LNCaP clone FGC (cell line): ENCODE measurements at regions not wholly inside any gene's neighbourhood (a gene's known extent, or its start where the extent isn't known, plus 50 kb on each side); places are given as distances from the start of the nearest gene placed in this dataset.
"Not testable (repeated sequence)": the region's sequence is repeated elsewhere in the genome, so short reads cannot be mapped to it uniquely, and the experiment has no call there.

Source experiments
- DNase-seq: peaks from one replicate; pipeline ENCODE4 v3.0.0-alpha.2; 2011; ENCODE audit warnings: low read depth
- H3K4me3 ChIP-seq: 2 replicates; pipeline ENCODE4 v1.5.1; 2011; ENCODE audit warnings: mild to moderate bottlenecking, low read depth, low read length, control low read depth
- CTCF ChIP-seq: IDR thresholded peaks from 2 replicates; pipeline ENCODE4 v1.5.1; 2012; ENCODE audit warnings: mild to moderate bottlenecking; ENCODE audit not compliant: control insufficient read depth, insufficient read depth; ENCODE audit errors: extremely low read depth

GRCh38 chr3:56929809-56930615 is 128.3 kb upstream of the ARHGEF3 start:
- peak; percentile 76 for DNase-seq
- no peak for TF ChIP-seq CTCF
- H3K4me3 ChIP-seq = no peak overlapping the region

DNA sequence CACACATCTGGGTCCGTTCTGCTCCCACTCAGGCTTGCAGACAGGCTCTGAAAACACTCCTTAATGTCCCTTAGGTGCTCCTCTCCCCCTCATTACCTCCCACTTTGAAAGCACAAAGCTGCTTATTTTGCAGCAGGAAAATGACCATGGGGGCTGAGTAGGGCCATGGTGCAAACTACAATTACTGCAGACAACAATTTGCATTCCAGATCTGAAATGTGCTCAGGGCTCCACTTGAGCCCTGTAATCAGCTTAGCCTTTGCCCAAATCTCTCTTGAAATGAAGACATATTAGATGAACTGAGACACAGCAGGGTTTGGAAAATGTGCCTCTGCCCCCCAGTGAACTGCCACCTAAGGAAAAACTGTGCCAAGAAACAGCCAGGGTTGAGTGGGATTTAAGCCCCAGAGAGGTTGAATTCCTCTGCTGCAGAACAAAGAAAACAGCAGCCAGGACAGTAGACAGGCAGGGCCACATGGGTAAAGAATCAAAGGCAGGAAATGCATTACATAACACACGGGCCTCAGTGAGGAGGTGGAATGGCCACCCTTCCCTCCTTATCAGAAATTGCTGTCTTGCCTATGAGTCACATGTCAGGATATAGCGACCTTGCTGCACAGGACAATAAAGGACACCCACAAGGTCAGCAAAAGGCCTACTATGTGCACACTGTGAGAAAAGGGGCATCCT is 126.8 kb upstream of the ARHGEF3 start:
- H3K4me3 ChIP-seq = no peak overlapping the region
- DNase-seq = no peak
- no peak for TF ChIP-seq CTCF

- no peak for DNase-seq
- no peak overlapping the region for H3K4me3 ChIP-seq
- TF ChIP-seq CTCF = no peak
These were observed 126.1 kb upstream of the ARHGEF3 start for GRCh38 chr3:56927855-56928254.

DNA sequence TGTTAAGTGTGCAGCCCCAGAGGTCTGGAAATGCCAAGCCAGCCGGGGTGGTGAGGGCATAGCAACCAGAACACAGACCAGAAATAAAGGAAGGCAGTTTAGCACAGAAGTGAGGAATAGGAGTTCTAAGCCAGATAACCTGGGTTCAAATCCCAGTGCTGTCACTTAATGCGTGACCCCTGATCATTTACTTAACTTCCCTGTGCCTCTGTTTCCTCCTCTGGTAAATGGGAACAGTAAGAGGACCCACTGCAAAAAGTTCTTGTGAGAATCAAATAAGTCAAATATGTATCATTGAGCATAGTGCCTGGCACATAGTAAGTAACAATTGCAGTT is 125.2 kb upstream of the ARHGEF3 start:
- DNase-seq = no peak
- no peak overlapping the region for H3K4me3 ChIP-seq
- no peak for TF ChIP-seq CTCF

DNA sequence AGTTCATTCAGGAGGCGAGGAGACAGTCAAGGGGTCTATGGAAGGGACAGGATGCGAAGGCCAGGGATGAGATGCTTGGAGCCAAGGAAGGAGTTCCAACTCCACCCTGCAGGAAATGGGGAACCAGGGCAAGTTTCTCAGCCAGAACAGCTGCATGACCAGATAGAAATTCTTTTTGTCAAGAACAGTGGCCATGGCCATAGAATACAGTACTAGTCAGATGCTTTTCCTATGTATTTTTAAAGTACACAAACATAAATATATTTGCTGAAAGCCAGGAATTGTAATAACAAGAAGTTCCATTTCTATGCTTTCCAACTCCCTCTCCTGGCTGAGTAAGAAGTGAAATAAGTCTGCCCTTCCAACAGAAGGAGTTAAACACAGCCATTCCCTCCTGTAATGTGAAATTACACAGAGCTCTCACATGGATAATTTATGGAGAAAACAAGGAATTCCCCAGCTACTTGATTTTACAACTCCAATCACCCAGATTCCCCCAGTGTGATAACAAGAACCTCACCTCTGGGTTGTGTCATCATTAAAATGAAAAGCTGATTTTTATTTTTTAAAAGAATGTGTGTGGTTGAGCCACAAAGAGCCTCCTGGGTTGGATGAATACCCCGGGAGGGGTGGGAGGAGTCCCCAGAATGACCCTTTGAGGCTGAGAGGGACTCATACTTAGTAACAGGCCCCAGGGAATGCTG is 124.6 kb upstream of the ARHGEF3 start:
- TF ChIP-seq CTCF = no peak

DNA sequence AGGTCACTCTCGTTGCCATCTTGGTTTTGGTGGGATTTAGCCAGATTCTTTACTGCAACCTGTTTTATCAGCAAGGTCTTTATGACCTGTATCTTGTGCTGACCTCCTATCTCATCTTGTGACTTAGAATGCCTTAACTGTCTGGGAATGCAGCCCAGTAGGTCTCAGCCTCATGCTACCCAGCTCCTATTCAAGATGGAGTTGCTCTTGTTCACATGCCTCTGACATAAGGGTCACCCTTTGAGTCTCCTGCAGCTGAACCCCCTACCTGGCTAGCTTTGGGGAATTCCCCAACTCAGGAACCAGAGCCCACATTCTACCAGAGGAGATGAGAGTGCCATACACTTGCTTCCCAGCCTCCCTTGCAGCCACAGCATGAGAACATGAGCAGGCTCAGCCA is 123.0 kb upstream of the ARHGEF3 start:
- DNase-seq, H3K4me3 ChIP-seq: not testable (repeated sequence)

More for the DNA sequence above, 124.6 kb upstream of the ARHGEF3 start:
- DNase-seq = no peak
- no peak overlapping the region for H3K4me3 ChIP-seq

- H3K4me3 ChIP-seq = no peak overlapping the region
- no peak for TF ChIP-seq CTCF
- DNase-seq = peak; percentile 70
These were observed 121.9 kb upstream of the ARHGEF3 start for GRCh38 chr3:56923526-56924224.
